ENCODE measurements at regions not wholly inside any gene's neighbourhood (a gene's known extent, or its start where the extent isn't known, plus 50 kb on each side); places are given as distances from the start of the nearest gene placed in this dataset.

GRCh38 chr16:5862103-5862840, 764.7 kb upstream of the EEF2KMT start:
- TF ChIP-seq CTCF (optimal IDR thresholded peaks at IDR 0.05 in 1 of 3, IDR thresholded peaks at IDR 0.05 in 1 of 3, conservative IDR thresholded peaks at IDR 0.05 in 1 of 3; ENCODE audit: extremely low read depth in 1 of 3, insufficient read depth in 2 of 3, low read length in 3 of 3) = no peak
- no peak for TF ChIP-seq EZH2 (IDR thresholded peaks at IDR 0.05; ENCODE audit: low read length)

Measured in keratinocyte (primary cell).